CD4-positive, alpha-beta T cell (primary cell): ENCODE measurements at regions not wholly inside any gene's neighbourhood (a gene's known extent, or its start where the extent isn't known, plus 50 kb on each side); places are given as distances from the start of the nearest gene placed in this dataset.

ENCODE experiments used
- ATAC-seq: fragments of 200-7000 bp; cut with Tn5 transposase; one replicate; pipeline ENCODE4 v1.10.0; 2022; ENCODE audit warnings: mild to moderate bottlenecking; ENCODE audit not compliant: poor library complexity
- CTCF ChIA-PET: fragments of 350-600 bp; sonication (Branson Sonifier 250); formaldehyde crosslinking; loops from one replicate; lab custom pipeline; 2021; ENCODE audit warnings: antibody characterized with exemption, inconsistent platforms; lab: Charles Lee
- POLR2A ChIA-PET: fragments of 350-600 bp; sonication (Branson Sonifier 250); formaldehyde crosslinking; loops from one replicate; lab custom pipeline; 2021; ENCODE audit warnings: antibody characterized with exemption, inconsistent platforms; lab: Charles Lee
- DNase-seq, 14 experiments: peaks; one replicate each; pipeline ENCODE4 v3.0.0-alpha.2; 2013 to 2020; ENCODE audit warnings: mixed read lengths in 2 of 14
- H3K27ac ChIP-seq, 2 donors: one replicate each; pipeline versions ENCODE4 v1.5.1 to v1.7.0; 2013; ENCODE audit warnings: low read length in 2 of 2, low read depth in 1 of 2, mild to moderate bottlenecking in 1 of 2
- H3K27me3 ChIP-seq, 2 experiments: 1 replicate in 1 of 2; 2 replicates in 1 of 2; pipeline versions ENCODE4 v1.6.1 to v1.7.0; 2013; ENCODE audit warnings: low read length in 2 of 2, control low read depth in 1 of 2, mild to moderate bottlenecking in 1 of 2, moderate library complexity in 1 of 2; ENCODE audit not compliant: insufficient read depth in 2 of 2, control insufficient read depth in 1 of 2
- H3K36me3 ChIP-seq: one replicate; pipeline ENCODE4 v1.6.1; 2013; ENCODE audit warnings: low read length, control low read depth; ENCODE audit not compliant: insufficient read depth
- H3K4me1 ChIP-seq: one replicate; pipeline ENCODE4 v1.6.1; 2013; ENCODE audit warnings: low read length, control low read depth; ENCODE audit not compliant: insufficient read depth
- H3K4me3 ChIP-seq: one replicate; pipeline ENCODE4 v1.5.1; 2013; ENCODE audit warnings: mild to moderate bottlenecking, low read length, moderate library complexity
- H3K9me3 ChIP-seq, 2 experiments: 1 replicate in 1 of 2; 2 replicates in 1 of 2; pipeline versions ENCODE4 v1.6.1 to v1.7.0; 2013; ENCODE audit warnings: low read length in 2 of 2, mild to moderate bottlenecking in 2 of 2, control low read depth in 1 of 2, moderate library complexity in 1 of 2; ENCODE audit not compliant: control insufficient read depth in 1 of 2, insufficient read depth in 1 of 2
- H3K27ac Mint-ChIP-seq: one replicate; pipeline ENCODE4 v1.8.0; 2020; ENCODE audit warnings: mixed read lengths
- H3K27me3 Mint-ChIP-seq: one replicate; pipeline ENCODE4 v1.8.0; 2021; ENCODE audit warnings: mixed read lengths
- H3K36me3 Mint-ChIP-seq: one replicate; pipeline ENCODE4 v1.8.0; 2021; ENCODE audit warnings: low read depth, mixed read lengths
- H3K4me1 Mint-ChIP-seq: one replicate; pipeline ENCODE4 v1.8.0; 2021; ENCODE audit warnings: low read depth, mixed read lengths
- H3K4me3 Mint-ChIP-seq: one replicate; pipeline ENCODE4 v1.8.0; 2020; ENCODE audit warnings: mild to moderate bottlenecking, mixed read lengths
- H3K9me3 Mint-ChIP-seq: one replicate; pipeline ENCODE4 v1.8.0; 2020; ENCODE audit warnings: mixed read lengths
- intact Hi-C, 2 experiments: fragments of 100-400 bp; cut with DNase I in 1 of 2; cut with micrococcal nuclease in 1 of 2; formaldehyde crosslinking; loops; one replicate each; pipeline versions ENCODE4 v1.15.1 to v1.9.0; 2023 to 2025; cut with DNase I, micrococcal nuclease
- TF ChIP-seq, protein P1 (sequence below): fragments of 200-600 bp; IDR thresholded peaks from one replicate; pipeline ENCODE4 v1.8.0; 2022; ENCODE audit warnings: antibody characterized with exemption, mild to moderate bottlenecking

DNA sequence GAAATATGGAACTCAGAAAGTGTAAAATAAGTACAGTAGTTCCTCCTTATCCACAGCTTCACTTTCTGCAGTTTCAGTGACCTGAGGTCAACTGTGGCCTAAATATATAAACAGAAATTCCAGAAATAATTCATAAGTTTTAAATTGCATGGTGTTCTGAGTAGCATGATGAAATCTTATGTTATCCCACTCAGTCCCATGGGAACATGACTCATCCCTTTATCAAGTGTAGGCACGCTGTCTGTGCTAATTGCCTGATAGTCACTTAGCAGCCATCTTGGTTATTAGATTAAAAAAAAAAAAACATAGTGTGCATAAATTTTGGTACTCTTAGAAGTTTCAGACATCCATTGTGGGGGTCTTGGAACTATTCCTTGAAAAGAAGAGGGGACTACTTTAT, 983.4 kb upstream of the ADGRL3 start:
- no peak for ATAC-seq
- Histone ChIP-seq H3K9me3 (peaks cover 0 to 3% of the 10 kb centered on the region in 2 experiments), H3K27ac (no peak overlapping the region), H3K4me1 (no peaks in the 10 kb centered on the region), H3K4me3 (no peak overlapping the region), H3K27me3 (no peaks in the 10 kb centered on the region), H3K36me3 (no peaks in the 10 kb centered on the region)
- DNase-seq, result no peak
- Mint-ChIP-seq H3K27ac (no peak overlapping the region), H3K36me3 (no peaks in the 10 kb centered on the region), H3K4me1 (no peaks in the 10 kb centered on the region), H3K9me3 (no peaks in the 10 kb centered on the region), H3K27me3 (no peaks in the 10 kb centered on the region), H3K4me3 (no peak overlapping the region)
- intact Hi-C loops, result no loop called here
- POLR2A ChIA-PET, result no interaction called here
- TF ChIP-seq, protein P1, sequence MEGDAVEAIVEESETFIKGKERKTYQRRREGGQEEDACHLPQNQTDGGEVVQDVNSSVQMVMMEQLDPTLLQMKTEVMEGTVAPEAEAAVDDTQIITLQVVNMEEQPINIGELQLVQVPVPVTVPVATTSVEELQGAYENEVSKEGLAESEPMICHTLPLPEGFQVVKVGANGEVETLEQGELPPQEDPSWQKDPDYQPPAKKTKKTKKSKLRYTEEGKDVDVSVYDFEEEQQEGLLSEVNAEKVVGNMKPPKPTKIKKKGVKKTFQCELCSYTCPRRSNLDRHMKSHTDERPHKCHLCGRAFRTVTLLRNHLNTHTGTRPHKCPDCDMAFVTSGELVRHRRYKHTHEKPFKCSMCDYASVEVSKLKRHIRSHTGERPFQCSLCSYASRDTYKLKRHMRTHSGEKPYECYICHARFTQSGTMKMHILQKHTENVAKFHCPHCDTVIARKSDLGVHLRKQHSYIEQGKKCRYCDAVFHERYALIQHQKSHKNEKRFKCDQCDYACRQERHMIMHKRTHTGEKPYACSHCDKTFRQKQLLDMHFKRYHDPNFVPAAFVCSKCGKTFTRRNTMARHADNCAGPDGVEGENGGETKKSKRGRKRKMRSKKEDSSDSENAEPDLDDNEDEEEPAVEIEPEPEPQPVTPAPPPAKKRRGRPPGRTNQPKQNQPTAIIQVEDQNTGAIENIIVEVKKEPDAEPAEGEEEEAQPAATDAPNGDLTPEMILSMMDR, result no peak
- CTCF ChIA-PET, result no interaction called here

DNA sequence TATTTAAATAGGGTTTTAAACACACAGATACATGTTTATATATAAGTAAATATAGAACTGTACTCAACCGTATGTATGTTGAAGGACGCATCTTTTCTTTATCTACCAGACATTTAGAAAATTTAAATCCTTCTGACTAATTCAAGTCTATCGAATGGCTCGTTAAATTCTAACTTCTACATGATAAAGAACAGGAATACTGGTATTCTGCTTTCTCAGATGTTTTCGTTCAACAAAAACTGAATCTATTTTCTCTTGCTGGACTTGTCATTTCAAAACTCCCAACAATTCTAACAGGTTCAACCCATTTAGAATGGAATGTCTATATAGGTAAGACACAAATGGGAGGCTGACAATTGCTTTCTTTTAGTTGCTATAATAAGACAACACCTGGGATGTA, 978.3 kb upstream of the ADGRL3 start:
- Histone ChIP-seq H3K27ac (no peak overlapping the region), H3K36me3 (no peaks in the 10 kb centered on the region), H3K9me3 (peaks cover 0 to 7% of the 10 kb centered on the region in 2 experiments), H3K4me1 (no peaks in the 10 kb centered on the region), H3K27me3 (no peaks in the 10 kb centered on the region), H3K4me3 (no peak overlapping the region)
- H3K27me3 Mint-ChIP-seq, result no peaks in the 10 kb centered on the region
- intact Hi-C loops, result no loop called here
- ChIA-PET CTCF (no interaction called here), POLR2A (no interaction called here)
- H3K4me3 Mint-ChIP-seq, result no peak overlapping the region
- DNase-seq, result no peak
- ATAC-seq, result no peak
- no peaks in the 10 kb centered on the region for H3K36me3 Mint-ChIP-seq
- TF ChIP-seq, protein P1, result no peak
- H3K9me3 Mint-ChIP-seq, result peaks cover 8% of the 10 kb centered on the region
- H3K4me1 Mint-ChIP-seq, result no peaks in the 10 kb centered on the region
- H3K27ac Mint-ChIP-seq, result no peak overlapping the region

DNA sequence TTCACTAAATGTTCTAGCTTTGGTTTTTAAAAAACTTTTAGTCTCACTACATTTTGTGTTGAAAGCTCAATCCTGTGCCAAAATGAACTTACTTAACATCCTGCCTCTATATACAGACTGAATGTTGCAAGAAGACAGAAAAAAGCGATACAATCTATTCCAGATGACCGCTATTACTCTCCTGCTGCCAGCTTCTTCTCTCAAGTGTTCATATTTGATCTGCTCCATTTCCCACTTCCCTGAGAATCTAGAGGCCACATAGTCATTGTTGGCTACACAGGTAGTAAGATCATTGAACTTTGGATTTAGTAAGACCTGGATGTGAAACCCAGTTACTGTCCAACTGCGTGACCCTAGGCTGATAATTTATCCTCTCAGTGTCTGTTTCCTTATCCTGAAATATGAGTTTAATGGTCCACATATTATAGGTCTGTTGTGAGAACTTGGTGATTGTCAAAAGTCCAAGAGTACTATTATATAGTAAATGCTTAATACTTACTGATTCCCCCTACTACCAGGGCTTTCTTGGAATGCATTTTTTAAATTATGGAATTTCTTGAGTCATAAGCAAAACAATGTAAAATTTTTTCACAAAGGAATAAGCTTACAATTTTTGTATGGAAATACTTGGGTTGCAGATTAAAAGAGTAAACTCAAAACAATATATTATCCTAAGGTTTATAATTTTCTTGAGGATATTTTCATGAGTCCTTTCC, 976.8 kb upstream of the ADGRL3 start:
- H3K36me3 ChIP-seq, result no peaks in the 10 kb centered on the region
- no peaks in the 10 kb centered on the region for H3K27me3 Mint-ChIP-seq
- no peak overlapping the region for H3K4me3 Mint-ChIP-seq
- H3K27me3 ChIP-seq, result no peaks in the 10 kb centered on the region
- H3K9me3 ChIP-seq, result peaks cover 0 to 4% of the 10 kb centered on the region in 2 experiments
- DNase-seq (no peak), ATAC-seq (no peak)
- H3K27ac Mint-ChIP-seq, result no peak overlapping the region
- CTCF ChIA-PET, result no interaction called here
- no peak overlapping the region for H3K4me3 ChIP-seq
- H3K4me1 ChIP-seq, result no peaks in the 10 kb centered on the region
- intact Hi-C loops, result no loop called here
- no peaks in the 10 kb centered on the region for H3K4me1 Mint-ChIP-seq
- TF ChIP-seq, protein P1, result no peak
- H3K36me3 Mint-ChIP-seq, result no peaks in the 10 kb centered on the region
- peaks cover 12% of the 10 kb centered on the region for H3K9me3 Mint-ChIP-seq
- POLR2A ChIA-PET, result no interaction called here
- no peak overlapping the region for H3K27ac ChIP-seq
